ENCODE measurements at regions not wholly inside any gene's neighbourhood (a gene's known extent, or its start where the extent isn't known, plus 50 kb on each side); places are given as distances from the start of the nearest gene placed in this dataset.
"Not testable (repeated sequence)": the region's sequence is repeated elsewhere in the genome, so short reads cannot be mapped to it uniquely, and the experiment has no call there.

- DNase-seq (ENCODE audit: low spot score) = peak; percentile 6
These were observed 594.9 kb downstream of the REEP3 start for GRCh38 chr10:64115908-64116643.

- DNase-seq (ENCODE audit: low spot score) = no peak
These were observed 595.5 kb downstream of the REEP3 start for GRCh38 chr10:64116707-64117106.

GRCh38 chr10:64118736-64119135, 597.5 kb downstream of the REEP3 start:
- DNase-seq (ENCODE audit: low spot score) = no peak

GRCh38 chr10:64120301-64120980, 599.2 kb downstream of the REEP3 start:
- not testable (repeated sequence) for DNase-seq (ENCODE audit: low spot score)

GRCh38 chr10:64130152-64130551, 609.0 kb downstream of the REEP3 start:
- no peak for DNase-seq (ENCODE audit: low spot score)

GRCh38 chr10:64134676-64135075, 613.5 kb downstream of the REEP3 start:
- DNase-seq (ENCODE audit: low spot score) = no peak

GRCh38 chr10:64142395-64142794, 621.2 kb downstream of the REEP3 start:
- no peak for DNase-seq (ENCODE audit: low spot score)

GRCh38 chr10:64148607-64149006, 627.4 kb downstream of the REEP3 start:
- no peak for DNase-seq (ENCODE audit: low spot score)

GRCh38 chr10:64156166-64156565, 635.0 kb downstream of the REEP3 start:
- DNase-seq (ENCODE audit: low spot score) = no peak

- no peak for DNase-seq (ENCODE audit: low spot score)
These were observed 637.4 kb downstream of the REEP3 start for GRCh38 chr10:64158551-64158950.

- no peak for DNase-seq (ENCODE audit: low spot score)
These were observed 639.0 kb downstream of the REEP3 start for GRCh38 chr10:64159910-64160872.

- no peak for DNase-seq (ENCODE audit: low spot score)
These were observed 649.6 kb downstream of the REEP3 start for GRCh38 chr10:64170791-64171190.

- no peak for DNase-seq (ENCODE audit: low spot score)
These were observed 652.6 kb downstream of the REEP3 start for GRCh38 chr10:64173826-64174225.

- no peak for DNase-seq (ENCODE audit: low spot score)
These were observed 653.6 kb downstream of the REEP3 start for GRCh38 chr10:64174666-64175255.

- no peak for DNase-seq (ENCODE audit: low spot score)
These were observed 654.2 kb downstream of the REEP3 start for GRCh38 chr10:64175271-64175962.

GRCh38 chr10:64182671-64183070, 661.5 kb downstream of the REEP3 start:
- DNase-seq (ENCODE audit: low spot score) = no peak

GRCh38 chr10:64191286-64191685, 670.1 kb downstream of the REEP3 start:
- no peak for DNase-seq (ENCODE audit: low spot score)

GRCh38 chr10:64196638-64197315, 675.6 kb downstream of the REEP3 start:
- no peak for DNase-seq (ENCODE audit: low spot score)

GRCh38 chr10:64201936-64202335, 680.7 kb downstream of the REEP3 start:
- DNase-seq (ENCODE audit: low spot score) = no peak

- not testable (repeated sequence) for DNase-seq (ENCODE audit: low spot score)
These were observed 683.3 kb downstream of the REEP3 start for GRCh38 chr10:64204504-64204903.

GRCh38 chr10:64206409-64206808, 685.2 kb downstream of the REEP3 start:
- DNase-seq (ENCODE audit: low spot score) = no peak
